ENCODE measurements at regions not wholly inside any gene's neighbourhood (a gene's known extent, or its start where the extent isn't known, plus 50 kb on each side); places are given as distances from the start of the nearest gene placed in this dataset.

DNA sequence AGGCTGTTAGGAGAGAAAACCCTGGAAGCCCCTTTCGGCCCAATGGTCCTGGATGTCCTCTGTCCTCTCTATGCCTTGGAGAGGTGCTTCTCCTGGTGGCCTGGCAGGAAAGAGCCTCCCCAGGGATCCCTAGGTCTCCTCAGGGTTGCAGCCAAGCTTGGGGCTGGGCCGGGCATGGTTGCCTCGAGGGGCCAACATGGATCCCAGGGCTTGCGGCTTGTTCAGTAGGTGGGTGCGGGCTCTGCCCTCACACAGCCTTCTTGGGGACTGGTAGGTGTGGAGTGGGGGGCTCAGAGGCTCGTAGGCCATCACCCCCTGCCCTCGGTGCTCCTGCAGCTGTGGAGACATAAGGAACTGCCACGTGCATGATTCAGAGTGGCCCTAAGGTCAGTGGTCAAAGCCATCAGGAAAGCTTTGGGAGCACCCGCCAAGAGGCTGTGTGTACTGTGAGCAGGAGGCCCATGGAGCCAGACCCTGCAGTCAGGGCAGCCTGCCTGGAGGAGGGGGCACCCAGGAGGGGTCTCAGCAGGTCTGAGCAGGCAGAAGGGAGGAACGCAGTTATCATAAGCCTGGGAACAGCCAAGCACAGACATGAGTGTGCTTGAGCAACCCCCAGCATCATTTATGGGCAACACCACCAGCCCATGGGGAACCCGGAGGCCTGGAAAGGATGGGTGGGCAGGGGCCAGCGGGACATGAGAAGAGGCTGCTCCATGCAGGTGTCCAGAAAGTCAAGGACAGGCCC, 231.0 kb downstream of the GLI2 start:
- peaks cover 3 to 7% of the 10 kb centered on the region in 2 experiments; a peak in 1 of 4 replicates for H3K4me1 ChIP-seq (ENCODE audit: control insufficient read depth in 1 of 2, insufficient read depth in 2 of 2, low read length in 2 of 2)
- H3K4me2 ChIP-seq (ENCODE audit: low read length): no peak overlapping the region
- intact Hi-C loops (cut with micrococcal nuclease): no loop called here
- H3K36me3 ChIP-seq (ENCODE audit: control insufficient read depth in 1 of 2, insufficient read depth in 2 of 2, low read length in 2 of 2): no peaks in the 10 kb centered on the region
- ChIA-PET CTCF (no interaction called here), POLR2A (no interaction called here), RAD21 (ENCODE audit: low non-redundant PET in 1 of 2, low total read pairs in 2 of 2, uncharacterized antibody in 2 of 2, unreplicated experiment in 2 of 2) (no interaction called here)
- ATAC-seq (no peak), DNase-seq (ENCODE audit: low read depth, low spot score) (no peak)
- H3K9ac ChIP-seq (ENCODE audit: low read length): no peak overlapping the region
- TF ChIP-seq ZNF274 (IDR thresholded peaks at IDR 0.05; ENCODE audit: low read depth, low read length) (no peak), RAD21 (IDR thresholded peaks at IDR 0.05; ENCODE audit: low read depth) (no peak), EZH2 (IDR thresholded peaks at IDR 0.05) (no peak), CBX3 (IDR thresholded peaks at IDR 0.05; ENCODE audit: low read depth) (no peak)
- TF ChIP-seq, protein P1, sequence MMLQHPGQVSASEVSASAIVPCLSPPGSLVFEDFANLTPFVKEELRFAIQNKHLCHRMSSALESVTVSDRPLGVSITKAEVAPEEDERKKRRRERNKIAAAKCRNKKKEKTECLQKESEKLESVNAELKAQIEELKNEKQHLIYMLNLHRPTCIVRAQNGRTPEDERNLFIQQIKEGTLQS (IDR thresholded peaks at IDR 0.05): no peak
- TF ChIP-seq, protein P2, sequence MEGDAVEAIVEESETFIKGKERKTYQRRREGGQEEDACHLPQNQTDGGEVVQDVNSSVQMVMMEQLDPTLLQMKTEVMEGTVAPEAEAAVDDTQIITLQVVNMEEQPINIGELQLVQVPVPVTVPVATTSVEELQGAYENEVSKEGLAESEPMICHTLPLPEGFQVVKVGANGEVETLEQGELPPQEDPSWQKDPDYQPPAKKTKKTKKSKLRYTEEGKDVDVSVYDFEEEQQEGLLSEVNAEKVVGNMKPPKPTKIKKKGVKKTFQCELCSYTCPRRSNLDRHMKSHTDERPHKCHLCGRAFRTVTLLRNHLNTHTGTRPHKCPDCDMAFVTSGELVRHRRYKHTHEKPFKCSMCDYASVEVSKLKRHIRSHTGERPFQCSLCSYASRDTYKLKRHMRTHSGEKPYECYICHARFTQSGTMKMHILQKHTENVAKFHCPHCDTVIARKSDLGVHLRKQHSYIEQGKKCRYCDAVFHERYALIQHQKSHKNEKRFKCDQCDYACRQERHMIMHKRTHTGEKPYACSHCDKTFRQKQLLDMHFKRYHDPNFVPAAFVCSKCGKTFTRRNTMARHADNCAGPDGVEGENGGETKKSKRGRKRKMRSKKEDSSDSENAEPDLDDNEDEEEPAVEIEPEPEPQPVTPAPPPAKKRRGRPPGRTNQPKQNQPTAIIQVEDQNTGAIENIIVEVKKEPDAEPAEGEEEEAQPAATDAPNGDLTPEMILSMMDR (IDR thresholded peaks at IDR 0.05 in 2 of 3, conservative IDR thresholded peaks at IDR 0.05 in 1 of 3; ENCODE audit: borderline replicate concordance in 1 of 3, insufficient read depth in 1 of 3, low read depth in 2 of 3, low read length in 2 of 3): no peak
- no peaks in the 10 kb centered on the region for H3K27me3 ChIP-seq (ENCODE audit: insufficient read depth, low read length)
- no peaks in the 10 kb centered on the region for H3K79me2 ChIP-seq (ENCODE audit: insufficient read depth, low read length)
- no TSS peak for BruUV-seq (replicated peaks)
- no peak overlapping the region for H3K27ac ChIP-seq (ENCODE audit: low read depth, low read length)
- no peaks in the 10 kb centered on the region for H3K9me2 ChIP-seq (ENCODE audit: insufficient read depth)
- no peaks in the 10 kb centered on the region for H3K9me3 ChIP-seq (ENCODE audit: control insufficient read depth in 1 of 2, insufficient read depth in 1 of 2, low read depth in 1 of 2, low read length in 2 of 2)
- no peaks in the 10 kb centered on the region for H4K20me1 ChIP-seq (ENCODE audit: insufficient read depth)
- H3K4me3 ChIP-seq (replicated peaks in 1 of 2; ENCODE audit: low read depth in 1 of 2, low read length in 2 of 2): no peak overlapping the region
- H2AFZ ChIP-seq (ENCODE audit: low read depth, low read length, poor library complexity, severe bottlenecking): no peak overlapping the region
